ENCODE measurements at regions not wholly inside any gene's neighbourhood (a gene's known extent, or its start where the extent isn't known, plus 50 kb on each side); places are given as distances from the start of the nearest gene placed in this dataset.

GRCh38 chr20:40326784-40327183 lies 362.3 kb downstream of the MAFB start:
- TF ChIP-seq POLR2A (IDR thresholded peaks at IDR 0.05): no peak
- TF ChIP-seq, protein P1, sequence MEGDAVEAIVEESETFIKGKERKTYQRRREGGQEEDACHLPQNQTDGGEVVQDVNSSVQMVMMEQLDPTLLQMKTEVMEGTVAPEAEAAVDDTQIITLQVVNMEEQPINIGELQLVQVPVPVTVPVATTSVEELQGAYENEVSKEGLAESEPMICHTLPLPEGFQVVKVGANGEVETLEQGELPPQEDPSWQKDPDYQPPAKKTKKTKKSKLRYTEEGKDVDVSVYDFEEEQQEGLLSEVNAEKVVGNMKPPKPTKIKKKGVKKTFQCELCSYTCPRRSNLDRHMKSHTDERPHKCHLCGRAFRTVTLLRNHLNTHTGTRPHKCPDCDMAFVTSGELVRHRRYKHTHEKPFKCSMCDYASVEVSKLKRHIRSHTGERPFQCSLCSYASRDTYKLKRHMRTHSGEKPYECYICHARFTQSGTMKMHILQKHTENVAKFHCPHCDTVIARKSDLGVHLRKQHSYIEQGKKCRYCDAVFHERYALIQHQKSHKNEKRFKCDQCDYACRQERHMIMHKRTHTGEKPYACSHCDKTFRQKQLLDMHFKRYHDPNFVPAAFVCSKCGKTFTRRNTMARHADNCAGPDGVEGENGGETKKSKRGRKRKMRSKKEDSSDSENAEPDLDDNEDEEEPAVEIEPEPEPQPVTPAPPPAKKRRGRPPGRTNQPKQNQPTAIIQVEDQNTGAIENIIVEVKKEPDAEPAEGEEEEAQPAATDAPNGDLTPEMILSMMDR (IDR thresholded peaks at IDR 0.05): no peak
- TF ChIP-seq POLR2AphosphoS5 (IDR thresholded peaks at IDR 0.05; ENCODE audit: insufficient read depth in 1 of 2, low read depth in 1 of 2): no peak
